ENCODE measurements at regions not wholly inside any gene's neighbourhood (a gene's known extent, or its start where the extent isn't known, plus 50 kb on each side); places are given as distances from the start of the nearest gene placed in this dataset.

- Histone ChIP-seq H3F3A (ENCODE audit: insufficient read depth, low read length) (no peaks in the 10 kb centered on the region), H2AFZ (ENCODE audit: low read length) (no peak overlapping the region), H3K27ac (ENCODE audit: low read depth, low read length, poor library complexity, severe bottlenecking) (no peak overlapping the region), H4K20me1 (ENCODE audit: insufficient read depth, low read length) (no peaks in the 10 kb centered on the region), H3K27me3 (ENCODE audit: insufficient read depth, low read length) (no peaks in the 10 kb centered on the region), H3K9me3 (ENCODE audit: low read length) (no peaks in the 10 kb centered on the region), H3K79me2 (ENCODE audit: insufficient read depth, low read length) (no peaks in the 10 kb centered on the region), H3K9me2 (ENCODE audit: low read depth, low read length) (no peaks in the 10 kb centered on the region), H3K4me3 (ENCODE audit: low read depth, low read length, poor library complexity, severe bottlenecking) (no peak overlapping the region), H3K36me3 (ENCODE audit: insufficient read depth, low read length) (no peaks in the 10 kb centered on the region), H3K4me1 (ENCODE audit: insufficient read depth, low read length, severe bottlenecking) (no peaks in the 10 kb centered on the region), H3K4me2 (ENCODE audit: low read length) (no peak overlapping the region), H3K9ac (ENCODE audit: low read length) (no peak overlapping the region)
- no peak for TF ChIP-seq EZH2 (IDR thresholded peaks at IDR 0.05; ENCODE audit: borderline replicate concordance, low read length)
- TF ChIP-seq CTCF (IDR thresholded peaks at IDR 0.05; ENCODE audit: low read length): no peak
Measured at GRCh38 chr5:2206293-2207108, 323.8 kb upstream of the IRX4 start.

GRCh38 chr5:2205596-2206226 lies 323.0 kb upstream of the IRX4 start:
- H3K4me2 ChIP-seq (ENCODE audit: low read length): no peak overlapping the region
- H3K4me3 ChIP-seq (ENCODE audit: low read depth, low read length, poor library complexity, severe bottlenecking): no peak overlapping the region
- H3K4me1 ChIP-seq (ENCODE audit: insufficient read depth, low read length, severe bottlenecking): no peaks in the 10 kb centered on the region
- no peaks in the 10 kb centered on the region for H3K79me2 ChIP-seq (ENCODE audit: insufficient read depth, low read length)
- H3K9me3 ChIP-seq (ENCODE audit: low read length): no peaks in the 10 kb centered on the region
- no peak overlapping the region for H3K27ac ChIP-seq (ENCODE audit: low read depth, low read length, poor library complexity, severe bottlenecking)
- TF ChIP-seq CTCF (IDR thresholded peaks at IDR 0.05; ENCODE audit: low read length): no peak
- TF ChIP-seq EZH2 (IDR thresholded peaks at IDR 0.05; ENCODE audit: borderline replicate concordance, low read length): no peak
- no peak overlapping the region for H2AFZ ChIP-seq (ENCODE audit: low read length)
- no peak overlapping the region for H3K9ac ChIP-seq (ENCODE audit: low read length)
- no peaks in the 10 kb centered on the region for H3K9me2 ChIP-seq (ENCODE audit: low read depth, low read length)
- H3K36me3 ChIP-seq (ENCODE audit: insufficient read depth, low read length): no peaks in the 10 kb centered on the region
- H4K20me1 ChIP-seq (ENCODE audit: insufficient read depth, low read length): no peaks in the 10 kb centered on the region
- H3F3A ChIP-seq (ENCODE audit: insufficient read depth, low read length): no peaks in the 10 kb centered on the region
- H3K27me3 ChIP-seq (ENCODE audit: insufficient read depth, low read length): no peaks in the 10 kb centered on the region

- H3K36me3 ChIP-seq (ENCODE audit: insufficient read depth, low read length): no peaks in the 10 kb centered on the region
- no peaks in the 10 kb centered on the region for H3K9me2 ChIP-seq (ENCODE audit: low read depth, low read length)
- H3F3A ChIP-seq (ENCODE audit: insufficient read depth, low read length): no peaks in the 10 kb centered on the region
- H3K27me3 ChIP-seq (ENCODE audit: insufficient read depth, low read length): no peaks in the 10 kb centered on the region
- no peaks in the 10 kb centered on the region for H3K79me2 ChIP-seq (ENCODE audit: insufficient read depth, low read length)
- no peaks in the 10 kb centered on the region for H3K9me3 ChIP-seq (ENCODE audit: low read length)
- H3K4me3 ChIP-seq (ENCODE audit: low read depth, low read length, poor library complexity, severe bottlenecking): no peak overlapping the region
- no peak overlapping the region for H3K27ac ChIP-seq (ENCODE audit: low read depth, low read length, poor library complexity, severe bottlenecking)
- no peak overlapping the region for H2AFZ ChIP-seq (ENCODE audit: low read length)
- no peak overlapping the region for H3K4me2 ChIP-seq (ENCODE audit: low read length)
- H4K20me1 ChIP-seq (ENCODE audit: insufficient read depth, low read length): no peaks in the 10 kb centered on the region
- no peaks in the 10 kb centered on the region for H3K4me1 ChIP-seq (ENCODE audit: insufficient read depth, low read length, severe bottlenecking)
- H3K9ac ChIP-seq (ENCODE audit: low read length): no peak overlapping the region
- TF ChIP-seq EZH2 (IDR thresholded peaks at IDR 0.05; ENCODE audit: borderline replicate concordance, low read length) (no peak), CTCF (IDR thresholded peaks at IDR 0.05; ENCODE audit: low read length) (no peak)
Measured at GRCh38 chr5:2205185-2205585, 322.5 kb upstream of the IRX4 start.

Measured in OCI-LY1 (cell line).